ENCODE measurements at regions not wholly inside any gene's neighbourhood (a gene's known extent, or its start where the extent isn't known, plus 50 kb on each side); places are given as distances from the start of the nearest gene placed in this dataset.
"Not testable (repeated sequence)": the region's sequence is repeated elsewhere in the genome, so short reads cannot be mapped to it uniquely, and the experiment has no call there.

DNA sequence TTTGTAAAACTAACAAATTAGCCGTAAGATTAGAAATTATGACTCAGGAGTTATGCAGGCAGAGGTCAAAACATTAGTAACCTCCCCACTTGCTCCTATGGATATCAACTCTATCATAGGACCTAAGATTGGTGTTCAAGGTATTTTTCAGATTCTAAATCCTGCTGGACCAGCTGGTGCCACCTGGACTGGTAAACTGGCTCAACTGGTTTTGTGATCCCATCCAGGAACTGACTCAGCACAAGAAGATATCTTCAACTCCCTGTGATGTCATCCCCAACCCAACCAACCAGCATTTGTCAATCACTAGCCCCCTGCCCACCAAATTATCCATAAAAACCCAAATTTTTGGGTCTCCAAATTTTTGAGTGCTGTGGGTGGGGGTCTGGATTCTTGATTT, 98.1 kb upstream of the OR4E1 start:
- ATAC-seq (ENCODE audit: poor library complexity), result no peak
- DNase-seq, result no peak
- intact Hi-C loops (cut with DNase I), result no loop called here

DNA sequence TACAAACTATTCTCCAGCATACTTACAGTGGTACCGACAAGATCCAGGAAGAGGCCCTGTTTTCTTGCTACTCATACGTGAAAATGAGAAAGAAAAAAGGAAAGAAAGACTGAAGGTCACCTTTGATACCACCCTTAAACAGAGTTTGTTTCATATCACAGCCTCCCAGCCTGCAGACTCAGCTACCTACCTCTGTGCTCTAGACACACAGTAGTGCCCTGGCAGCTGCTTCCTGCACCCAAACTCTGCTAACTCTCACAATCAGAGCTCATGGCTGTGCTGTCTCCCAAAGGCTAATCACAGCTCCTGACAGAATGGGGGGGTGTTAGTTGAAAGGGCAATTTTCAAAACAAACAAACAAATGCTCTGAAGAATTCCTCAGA, 95.2 kb upstream of the OR4E1 start:
- DNase-seq, result no peak
- intact Hi-C loops (cut with DNase I), result no loop called here
- no peak for ATAC-seq (ENCODE audit: poor library complexity)

DNA sequence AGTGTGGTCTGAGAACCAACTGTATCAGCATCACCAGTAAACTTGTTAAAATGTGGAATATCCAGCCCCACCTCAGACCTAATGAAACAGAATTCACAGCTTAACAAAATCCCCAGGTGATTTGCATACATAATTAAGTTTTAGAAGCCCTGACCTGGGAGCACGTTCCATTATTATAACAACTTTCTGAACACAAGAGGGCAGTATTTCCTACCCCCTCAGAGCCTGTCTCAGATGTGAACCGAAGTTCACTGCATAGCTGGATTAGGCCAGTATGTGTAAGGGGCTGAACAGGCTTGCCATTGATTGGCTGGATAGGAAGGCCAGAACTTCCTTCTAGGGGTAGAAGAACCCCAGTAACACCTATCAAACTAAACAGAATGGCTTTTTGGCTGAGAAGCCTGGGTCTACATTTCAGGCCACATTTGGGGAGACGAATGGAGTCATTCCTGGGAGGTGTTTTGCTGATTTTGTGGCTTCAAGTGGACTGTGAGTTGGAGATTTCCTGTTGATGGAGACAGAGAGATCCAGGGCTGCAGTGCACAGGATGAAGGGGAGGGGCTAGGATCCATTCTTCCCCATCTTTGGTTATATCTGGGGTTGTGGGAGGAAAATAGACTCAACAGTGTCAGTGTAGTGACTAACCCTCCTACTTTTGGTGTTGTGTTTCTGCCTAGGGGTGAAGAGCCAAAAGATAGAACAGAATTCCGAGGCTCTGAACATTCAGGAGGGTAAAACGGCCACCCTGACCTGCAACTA, 94.7 kb upstream of the OR4E1 start:
- intact Hi-C loops (cut with DNase I), result no loop called here
- ATAC-seq (ENCODE audit: poor library complexity), result no peak
- no peak for DNase-seq

DNA sequence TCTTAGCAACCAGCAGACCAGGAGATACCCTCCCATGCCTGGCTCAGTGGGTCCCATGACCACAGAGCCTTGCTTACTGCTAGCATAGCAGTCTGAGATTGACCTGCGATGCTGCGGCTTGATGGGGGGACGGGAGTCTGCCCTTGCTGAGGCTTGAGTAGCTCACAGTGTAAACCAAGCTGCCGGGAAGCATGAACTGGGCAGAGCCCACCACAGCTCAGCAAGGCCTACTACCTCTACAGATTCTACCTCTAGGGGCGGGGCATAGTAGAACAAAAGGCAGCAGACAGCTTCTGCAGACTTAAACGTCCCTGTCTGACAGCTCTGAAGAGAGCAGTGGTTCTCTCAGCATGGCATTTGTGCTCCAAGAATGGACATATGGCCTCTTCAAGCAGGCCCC, 86.7 kb upstream of the OR4E1 start:
- DNase-seq; ATAC-seq (ENCODE audit: poor library complexity); intact Hi-C loops (cut with DNase I): not testable (repeated sequence)

DNA sequence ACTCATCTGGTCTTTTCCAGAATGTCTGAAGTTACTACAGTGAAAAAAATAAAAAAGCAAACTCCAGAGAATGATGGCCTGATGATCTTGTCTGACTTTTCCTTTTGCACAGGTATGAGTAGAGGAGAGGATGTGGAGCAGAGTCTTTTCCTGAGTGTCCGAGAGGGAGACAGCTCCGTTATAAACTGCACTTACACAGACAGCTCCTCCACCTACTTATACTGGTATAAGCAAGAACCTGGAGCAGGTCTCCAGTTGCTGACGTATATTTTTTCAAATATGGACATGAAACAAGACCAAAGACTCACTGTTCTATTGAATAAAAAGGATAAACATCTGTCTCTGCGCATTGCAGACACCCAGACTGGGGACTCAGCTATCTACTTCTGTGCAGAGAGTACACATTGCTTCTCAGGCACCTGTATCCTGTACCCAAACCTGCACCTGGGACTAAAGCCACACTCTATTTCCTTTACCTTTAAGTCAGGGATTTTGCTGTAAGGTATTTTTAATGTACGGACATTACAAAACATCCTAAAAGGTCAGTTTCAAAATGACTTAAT, 75.8 kb upstream of the OR4E1 start:
- ATAC-seq (ENCODE audit: poor library complexity) (no peak), DNase-seq (no peak)
- intact Hi-C loops (cut with DNase I), result no loop called here

DNA sequence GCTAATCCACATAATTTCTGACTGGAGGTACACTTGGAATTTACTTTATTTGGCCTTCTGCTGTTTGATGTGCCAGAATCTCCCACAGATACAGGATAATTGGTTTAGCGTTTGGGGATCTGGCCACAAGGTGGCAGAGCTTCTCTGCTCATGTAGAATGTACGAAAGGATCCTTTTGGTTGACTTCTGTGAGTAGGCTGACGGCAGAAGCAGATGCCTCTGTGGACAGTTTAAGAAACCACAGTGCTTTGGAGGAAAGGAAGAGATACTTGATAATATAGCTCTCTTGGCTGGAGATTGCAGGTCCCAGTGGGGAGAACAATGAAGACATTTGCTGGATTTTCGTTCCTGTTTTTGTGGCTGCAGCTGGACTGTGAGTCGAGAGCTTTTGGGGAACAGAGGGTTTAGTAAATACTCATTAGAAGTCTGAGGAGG, 75.3 kb upstream of the OR4E1 start:
- DNase-seq (no peak), ATAC-seq (ENCODE audit: poor library complexity) (no peak)
- intact Hi-C loops (cut with DNase I), result no loop called here

DNA sequence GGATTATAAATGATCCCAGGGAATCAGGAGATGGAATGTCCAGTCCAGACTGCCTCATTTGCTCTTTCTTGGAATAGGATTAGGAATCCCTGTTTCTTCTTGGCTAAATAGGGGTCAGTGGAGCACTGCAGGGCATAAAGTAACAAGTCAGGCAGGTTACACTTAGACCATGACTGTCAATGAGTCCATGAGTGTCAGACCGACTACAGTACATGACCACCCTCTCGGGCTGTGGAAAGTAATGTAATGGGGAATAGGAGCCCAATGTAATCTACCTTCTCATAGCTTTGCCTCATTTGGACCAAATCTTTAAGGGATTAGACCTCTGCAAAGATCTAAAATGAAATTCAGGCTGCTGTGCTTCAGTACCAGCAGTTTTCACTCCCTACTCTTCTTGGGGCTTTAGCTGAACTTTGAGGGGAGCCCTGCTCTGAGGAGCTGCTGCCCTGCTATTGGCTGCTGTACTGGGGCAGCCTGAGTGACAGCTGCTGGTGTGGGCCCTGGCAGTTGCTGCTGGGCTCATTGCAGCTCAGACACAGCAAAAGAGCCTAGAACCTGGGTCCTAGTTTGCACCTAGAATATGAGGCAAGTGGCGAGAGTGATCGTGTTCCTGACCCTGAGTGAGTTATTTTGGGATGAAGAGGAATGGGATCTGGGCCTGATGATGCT, 62.2 kb upstream of the OR4E1 start:
- DNase-seq (no peak), ATAC-seq (ENCODE audit: poor library complexity) (no peak)
- intact Hi-C loops (cut with DNase I), result no loop called here

DNA sequence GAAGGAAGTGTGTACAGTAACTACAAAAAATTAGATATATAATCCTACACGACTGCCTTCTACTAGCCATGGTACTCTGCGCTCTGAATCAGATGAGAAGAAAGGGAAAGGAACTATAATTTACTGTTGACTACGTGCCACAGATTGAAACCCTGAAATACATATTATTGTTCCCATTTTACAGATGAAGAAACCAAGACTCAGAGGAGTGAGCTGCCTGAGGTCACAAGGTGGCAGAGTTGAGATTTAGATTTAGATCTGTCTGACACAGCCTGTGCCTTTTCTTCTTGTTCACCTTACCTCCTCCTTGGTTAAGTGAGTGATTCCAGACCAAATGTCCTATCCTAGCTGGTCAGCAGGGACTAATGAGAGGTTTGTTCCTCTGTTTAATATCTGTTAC, 61.6 kb upstream of the OR4E1 start:
- intact Hi-C loops (cut with DNase I), result no loop called here
- ATAC-seq (ENCODE audit: poor library complexity) (no peak), DNase-seq (no peak)

DNA sequence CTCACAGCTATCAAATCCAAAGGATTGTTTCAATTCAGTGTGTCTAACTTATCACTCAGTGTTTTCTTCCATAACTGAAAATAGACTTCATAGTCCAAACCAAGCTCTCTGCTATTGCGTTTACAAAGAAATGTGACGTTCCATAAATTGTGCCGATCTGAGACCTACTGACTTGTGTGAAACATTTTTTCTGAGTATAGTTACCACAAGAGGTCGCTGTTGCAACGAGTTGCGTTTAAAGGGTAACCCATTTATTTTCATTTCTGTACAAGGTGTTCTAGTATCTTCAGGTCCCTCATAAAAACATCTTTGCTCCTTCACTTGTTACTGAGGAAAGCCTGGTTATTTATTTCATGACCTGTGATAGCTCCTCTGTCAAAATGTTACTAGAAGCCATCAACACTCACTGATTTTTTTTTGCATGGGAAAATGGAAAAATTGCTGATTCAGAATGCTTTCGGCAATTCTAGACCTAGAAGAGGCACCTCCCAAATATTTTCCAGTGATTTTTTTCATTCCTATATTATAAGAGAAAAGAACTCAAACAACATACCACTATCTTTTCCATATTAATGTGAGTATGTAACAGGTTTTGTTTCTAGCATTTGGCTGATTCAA, 60.9 kb upstream of the OR4E1 start:
- intact Hi-C loops (cut with DNase I), result no loop called here
- DNase-seq (no peak), ATAC-seq (ENCODE audit: poor library complexity) (no peak)

DNA sequence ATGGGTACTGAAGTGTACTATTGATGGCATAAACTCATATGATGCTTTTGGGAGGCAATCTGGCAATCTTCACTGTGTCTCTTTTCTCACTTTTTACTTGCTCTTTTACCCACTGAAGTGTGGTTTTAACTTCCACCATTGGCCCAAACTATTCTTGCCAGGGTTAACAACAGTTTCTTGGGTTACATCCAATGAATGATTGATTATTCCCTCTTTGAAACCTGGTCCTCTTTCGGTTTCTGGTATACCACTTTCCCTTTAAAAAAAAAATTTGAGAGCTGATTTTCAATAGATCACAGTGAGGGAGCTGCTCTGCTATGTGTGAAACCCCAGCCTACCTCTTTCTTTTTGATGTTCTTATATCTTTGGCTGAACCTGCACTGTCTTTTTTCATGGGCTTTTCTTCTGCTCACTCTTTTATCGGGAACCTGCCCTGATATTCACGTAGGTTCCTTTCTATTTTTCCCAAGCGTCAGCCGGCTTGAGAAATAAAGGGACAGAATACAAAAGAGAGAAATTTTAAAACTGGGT, 56.1 kb upstream of the OR4E1 start:
- ATAC-seq (ENCODE audit: poor library complexity) (no peak), DNase-seq (no peak)
- intact Hi-C loops (cut with DNase I), result no loop called here

DNA sequence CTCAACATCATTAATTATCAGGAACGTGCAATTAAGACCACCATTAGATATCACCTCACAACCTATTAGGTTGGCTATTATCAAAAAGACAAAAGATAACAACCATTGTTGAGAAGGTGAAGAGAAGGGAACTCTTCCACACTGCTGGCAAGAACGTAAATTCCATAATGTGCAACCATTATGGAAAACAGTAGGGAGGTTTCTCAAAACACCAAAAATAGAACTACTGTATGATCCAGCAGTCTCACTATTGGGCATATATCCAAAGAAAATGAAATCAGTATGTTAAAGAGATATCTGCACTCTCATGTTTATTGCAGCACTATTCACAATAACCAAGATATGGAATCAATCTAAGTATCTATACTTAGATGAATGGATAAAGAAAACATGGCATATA, 51.6 kb upstream of the OR4E1 start:
- DNase-seq (no peak), ATAC-seq (ENCODE audit: poor library complexity) (no peak)
- intact Hi-C loops (cut with DNase I), result no loop called here

DNA sequence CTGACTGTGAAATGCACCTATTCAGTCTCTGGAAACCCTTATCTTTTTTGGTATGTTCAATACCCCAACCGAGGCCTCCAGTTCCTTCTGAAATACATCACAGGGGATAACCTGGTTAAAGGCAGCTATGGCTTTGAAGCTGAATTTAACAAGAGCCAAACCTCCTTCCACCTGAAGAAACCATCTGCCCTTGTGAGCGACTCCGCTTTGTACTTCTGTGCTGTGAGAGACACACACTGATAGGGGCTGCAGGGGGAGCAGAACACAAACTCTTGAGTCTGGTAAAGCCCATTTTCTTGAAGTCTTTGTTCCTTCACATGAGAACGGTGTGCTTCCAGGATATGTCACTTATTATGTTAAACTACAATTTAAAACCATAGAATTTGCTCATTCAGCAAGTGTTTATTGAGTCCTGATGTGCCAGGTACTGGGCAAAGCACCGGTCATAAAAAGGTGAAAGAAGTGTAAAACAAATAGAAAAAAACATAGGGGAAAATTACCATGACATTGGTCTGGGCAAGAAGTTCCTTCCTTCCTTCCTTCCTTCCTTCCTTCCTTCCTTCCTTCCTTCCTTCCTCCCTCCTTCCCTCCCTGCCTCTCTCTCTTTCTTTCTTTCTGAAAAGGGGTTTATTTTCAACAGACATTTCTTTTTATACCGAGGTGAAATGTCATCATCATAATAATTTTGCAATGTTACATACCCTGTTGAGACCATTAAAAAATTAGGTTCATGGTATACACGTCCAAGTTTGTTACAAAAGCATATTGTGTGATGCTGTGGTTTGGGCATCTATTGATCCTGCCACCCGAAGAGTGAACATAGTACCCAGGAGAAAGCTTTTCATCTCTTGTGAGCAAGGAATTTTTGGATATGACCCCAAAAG, 50.7 kb upstream of the OR4E1 start:
- no peak for ATAC-seq (ENCODE audit: poor library complexity)
- intact Hi-C loops (cut with DNase I), result no loop called here

DNA sequence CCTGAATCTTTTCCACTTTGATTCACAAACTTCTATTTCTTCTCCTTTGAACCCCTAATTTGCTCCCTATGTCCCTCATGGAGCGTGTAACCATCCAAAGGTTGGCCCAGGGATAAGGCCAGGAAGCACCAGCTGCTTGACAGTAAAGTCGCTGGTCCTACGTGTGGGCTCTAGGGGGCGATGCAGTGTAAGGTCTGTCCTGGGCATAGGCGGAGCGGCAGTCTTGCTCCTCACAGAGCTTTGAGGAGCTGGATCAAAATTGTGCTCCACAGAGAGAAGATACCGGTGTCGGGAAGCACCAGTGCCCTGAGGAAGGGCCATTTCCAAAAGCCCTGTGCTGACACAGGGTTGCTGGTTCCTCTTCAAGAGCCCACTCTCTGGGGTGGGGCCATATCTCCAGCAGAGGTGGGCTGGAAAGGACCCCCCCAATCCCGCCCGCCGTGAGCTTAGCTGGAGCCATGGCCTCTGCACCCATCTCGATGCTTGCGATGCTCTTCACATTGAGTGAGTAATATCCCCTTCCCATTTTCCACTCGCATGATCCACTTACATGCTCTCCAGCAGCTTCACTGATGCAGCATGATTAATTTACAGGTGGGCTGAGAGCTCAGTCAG, 49.9 kb upstream of the OR4E1 start:
- intact Hi-C loops (cut with DNase I), result no loop called here
- DNase-seq (no peak), ATAC-seq (ENCODE audit: poor library complexity) (no peak)

More for the DNA sequence above, 50.7 kb upstream of the OR4E1 start:
- DNase-seq, result no peak
